Fibroblast of lung (primary cell): ENCODE measurements at regions not wholly inside any gene's neighbourhood (a gene's known extent, or its start where the extent isn't known, plus 50 kb on each side); places are given as distances from the start of the nearest gene placed in this dataset.
A peak's percentile ranks its signal among the peaks of the same experiment; 100 is the strongest.

Experiments
- DNase-seq, 2 donors: peaks; one replicate each; pipeline versions ENCODE4 v3.0.0 to v3.0.0-alpha.2; 2010; ENCODE audit warnings: low read depth in 2 of 2
- H2AFZ ChIP-seq: 2 replicates; pipeline ENCODE4 v1.5.1; 2012; ENCODE audit warnings: low read length, control low read depth, inconsistent platforms
- H3K27ac ChIP-seq: 2 replicates; pipeline ENCODE4 v1.5.1; 2011; ENCODE audit warnings: low read length, control low read depth; ENCODE audit not compliant: insufficient read depth
- H3K27me3 ChIP-seq: 2 replicates; pipeline ENCODE4 v1.5.1; 2011; ENCODE audit warnings: mild to moderate bottlenecking, low read length; ENCODE audit not compliant: control insufficient read depth, insufficient read depth
- H3K36me3 ChIP-seq: 2 replicates; pipeline ENCODE4 v1.5.1; 2011; ENCODE audit warnings: low read length; ENCODE audit not compliant: control insufficient read depth, insufficient read depth
- H3K4me1 ChIP-seq: 2 replicates; pipeline ENCODE4 v1.5.1; 2011; ENCODE audit warnings: low read length; ENCODE audit not compliant: control insufficient read depth, insufficient read depth; ENCODE audit errors: extremely low read depth
- H3K4me2 ChIP-seq: 2 replicates; pipeline ENCODE4 v1.5.1; 2011; ENCODE audit warnings: low read length, control low read depth; ENCODE audit not compliant: insufficient read depth; ENCODE audit errors: extremely low read depth
- H3K4me3 ChIP-seq, 4 experiments: fragments of 200-600 bp in 1 of 4; sonication (generic) in 1 of 4; replicated peaks in 1 of 4; 2 replicates each; pipeline ENCODE4 v1.5.1; 2011 to 2016; ENCODE audit warnings: low read length in 4 of 4, low read depth in 3 of 4, mild to moderate bottlenecking in 3 of 4, control low read depth in 2 of 4, inconsistent platforms in 1 of 4, mixed read lengths in 1 of 4; ENCODE audit not compliant: insufficient read depth in 1 of 4; ENCODE audit errors: control extremely low read depth in 1 of 4
- H3K79me2 ChIP-seq: 2 replicates; pipeline ENCODE4 v1.5.1; 2012; ENCODE audit warnings: mild to moderate bottlenecking, low read length, inconsistent platforms; ENCODE audit not compliant: control insufficient read depth, insufficient read depth
- H3K9ac ChIP-seq: 2 replicates; pipeline ENCODE4 v1.5.1; 2011; ENCODE audit warnings: mild to moderate bottlenecking, low read length, control low read depth; ENCODE audit not compliant: insufficient read depth
- H3K9me3 ChIP-seq: 2 replicates; pipeline ENCODE4 v1.5.1; 2012; ENCODE audit warnings: low read depth, low read length; ENCODE audit not compliant: control insufficient read depth, insufficient read depth
- H4K20me1 ChIP-seq: 2 replicates; pipeline ENCODE4 v1.5.1; 2011; ENCODE audit warnings: low read length; ENCODE audit not compliant: control insufficient read depth, insufficient read depth; ENCODE audit errors: extremely low read depth
- CTCF ChIP-seq, 2 donors: IDR thresholded peaks in 1 of 2; conservative IDR thresholded peaks in 1 of 2; 1 replicate in 1 of 2; 2 replicates in 1 of 2; pipeline ENCODE4 v1.5.1; 2011 to 2012; ENCODE audit warnings: low read length in 2 of 2, control low read depth in 1 of 2, inconsistent platforms in 1 of 2, low read depth in 1 of 2, mild to moderate bottlenecking in 1 of 2
- EZH2 ChIP-seq: IDR thresholded peaks from 2 replicates; pipeline ENCODE4 v1.5.1; 2012; ENCODE audit warnings: low read length, control low read depth, mild to moderate bottlenecking; ENCODE audit errors: missing control alignments

DNA sequence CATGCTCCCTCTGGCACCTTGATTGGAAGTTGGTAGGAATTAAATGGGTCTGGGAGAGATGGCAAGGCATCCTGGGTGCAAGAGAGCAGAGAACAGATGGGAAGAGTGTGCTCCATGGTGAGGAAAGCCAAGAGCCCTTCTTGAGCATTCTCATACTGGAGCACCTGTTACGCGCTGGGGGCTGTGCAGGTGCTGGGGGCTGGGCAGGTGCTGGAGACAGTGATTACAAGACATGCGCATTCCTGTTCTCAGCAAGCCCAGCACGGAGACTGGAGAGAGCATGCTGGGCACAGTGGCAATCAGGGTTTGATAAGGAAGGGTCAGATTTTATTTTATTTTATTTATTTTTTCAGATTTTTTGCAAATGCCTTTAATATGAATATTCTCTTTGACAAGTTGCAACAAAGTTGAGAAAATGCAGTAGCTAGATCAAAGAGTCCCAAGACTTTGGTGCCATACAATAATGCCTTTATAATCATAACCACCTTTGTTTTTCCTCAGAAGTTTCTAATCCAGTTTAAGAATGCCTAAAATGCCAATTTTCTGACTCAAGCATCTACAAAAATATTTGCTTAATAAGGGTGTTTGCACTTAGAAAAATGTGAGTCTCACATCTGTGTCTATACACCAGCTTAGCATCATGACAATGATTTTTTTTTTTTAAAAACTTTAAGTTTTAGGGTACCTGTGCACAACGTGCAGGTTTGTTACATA lies 193.3 kb downstream of the RNF152 start:
- Histone ChIP-seq H3K27me3 (no peaks in the 10 kb centered on the region), H3K36me3 (no peaks in the 10 kb centered on the region), H3K4me1 (peaks cover 4% of the 10 kb centered on the region), H3K27ac (no peak overlapping the region), H2AFZ (no peak overlapping the region), H3K4me3 (no peak overlapping the region), H3K79me2 (no peaks in the 10 kb centered on the region), H3K4me2 (no peak overlapping the region), H3K9ac (no peak overlapping the region), H3K9me3 (no peaks in the 10 kb centered on the region), H4K20me1 (no peaks in the 10 kb centered on the region)
- TF ChIP-seq CTCF (conservative IDR thresholded peaks at IDR 0.05 in 1 of 2, IDR thresholded peaks at IDR 0.05 in 1 of 2; ENCODE audit: low read depth in 1 of 2, low read length in 2 of 2) = no peak
- TF ChIP-seq EZH2 = no peak
- peak in 1 of 2 donors; percentile 30 for DNase-seq

DNA sequence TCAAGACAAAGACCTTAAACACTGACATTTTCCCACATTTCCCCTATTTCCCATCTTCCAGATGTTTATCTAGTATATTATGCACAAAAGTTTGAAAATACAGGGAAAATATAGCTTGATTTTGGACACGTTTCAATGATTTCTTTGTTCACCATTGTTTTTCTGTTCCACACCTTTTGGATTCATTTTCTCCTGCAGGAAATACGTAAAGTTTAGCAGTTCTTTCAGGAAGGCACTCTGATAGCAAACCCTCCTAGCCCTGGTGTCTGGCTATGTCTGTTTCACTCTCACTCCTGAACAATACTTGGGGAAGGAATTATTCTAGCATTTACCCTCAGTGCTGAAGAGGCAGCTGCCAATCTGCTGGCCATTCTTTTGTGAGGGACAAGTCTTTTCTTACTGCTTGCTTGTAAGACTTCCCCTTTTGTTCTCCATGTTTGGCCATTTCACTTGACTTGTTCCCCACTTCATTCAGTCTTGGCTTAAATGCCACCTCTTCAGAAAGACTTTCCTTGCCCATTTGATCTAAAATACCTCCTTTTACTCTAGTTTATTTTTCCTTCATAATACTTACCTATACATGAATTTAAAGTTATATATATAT lies 195.4 kb downstream of the RNF152 start:
- no peak for TF ChIP-seq CTCF (conservative IDR thresholded peaks at IDR 0.05 in 1 of 2, IDR thresholded peaks at IDR 0.05 in 1 of 2; ENCODE audit: low read depth in 1 of 2, low read length in 2 of 2)
- Histone ChIP-seq H3K9ac (no peak overlapping the region), H3K27me3 (no peaks in the 10 kb centered on the region), H3K4me2 (no peak overlapping the region), H3K9me3 (no peaks in the 10 kb centered on the region), H3K79me2 (no peaks in the 10 kb centered on the region), H3K4me3 (no peak overlapping the region), H3K27ac (no peak overlapping the region), H3K36me3 (no peaks in the 10 kb centered on the region), H4K20me1 (no peaks in the 10 kb centered on the region), H3K4me1 (no peaks in the 10 kb centered on the region), H2AFZ (no peak overlapping the region)
- no peak for DNase-seq

GRCh38 chr18:61694236-61694635 lies 198.6 kb downstream of the RNF152 start:
- Histone ChIP-seq H3K4me3 (no peak overlapping the region), H3K4me2 (no peak overlapping the region), H3K79me2 (no peaks in the 10 kb centered on the region), H3K4me1 (no peaks in the 10 kb centered on the region), H2AFZ (no peak overlapping the region), H3K27me3 (no peaks in the 10 kb centered on the region), H4K20me1 (no peaks in the 10 kb centered on the region), H3K9me3 (no peaks in the 10 kb centered on the region), H3K36me3 (no peaks in the 10 kb centered on the region), H3K9ac (no peak overlapping the region), H3K27ac (no peak overlapping the region)
- TF ChIP-seq EZH2 = no peak
- no peak for TF ChIP-seq CTCF (conservative IDR thresholded peaks at IDR 0.05 in 1 of 2, IDR thresholded peaks at IDR 0.05 in 1 of 2; ENCODE audit: low read depth in 1 of 2, low read length in 2 of 2)
- no peak for DNase-seq
